Duodenal mucosa (tissue), 2 donors: ENCODE measurements at regions not wholly inside any gene's neighbourhood (a gene's known extent, or its start where the extent isn't known, plus 50 kb on each side); places are given as distances from the start of the nearest gene placed in this dataset.

Experiments
- H3K27ac ChIP-seq: one replicate; pipeline ENCODE4 v1.7.0; 2013; ENCODE audit warnings: low read depth, low read length
- H3K27me3 ChIP-seq, 2 donors: one replicate each; pipeline ENCODE4 v1.7.0; 2013; ENCODE audit warnings: low read length in 2 of 2, control low read depth in 1 of 2; ENCODE audit not compliant: insufficient read depth in 2 of 2, control insufficient read depth in 1 of 2
- H3K36me3 ChIP-seq, 2 donors: one replicate each; pipeline ENCODE4 v1.7.0; 2013; ENCODE audit warnings: low read length in 2 of 2, control low read depth in 1 of 2; ENCODE audit not compliant: insufficient read depth in 2 of 2, control insufficient read depth in 1 of 2
- H3K4me1 ChIP-seq, 2 donors: one replicate each; pipeline ENCODE4 v1.7.0; 2013; ENCODE audit warnings: low read length in 2 of 2, control low read depth in 1 of 2; ENCODE audit not compliant: insufficient read depth in 2 of 2, control insufficient read depth in 1 of 2
- H3K4me3 ChIP-seq, 2 donors: one replicate each; pipeline ENCODE4 v1.7.0; 2013; ENCODE audit warnings: low read length in 2 of 2, low read depth in 1 of 2
- H3K9ac ChIP-seq, 2 donors: one replicate each; pipeline ENCODE4 v1.7.0; 2013; ENCODE audit warnings: low read length in 2 of 2, low read depth in 1 of 2
- H3K9me3 ChIP-seq, 2 donors: one replicate each; pipeline ENCODE4 v1.7.0; 2013; ENCODE audit warnings: low read length in 2 of 2, control low read depth in 1 of 2; ENCODE audit not compliant: control insufficient read depth in 1 of 2

GRCh38 chr22:27231266-27231665 lies 570.3 kb downstream of the MN1 start:
- Histone ChIP-seq H3K9ac (no peak overlapping the region), H3K27ac (no peak overlapping the region), H3K4me1 (no peaks in the 10 kb centered on the region), H3K36me3 (no peaks in the 10 kb centered on the region), H3K9me3 (peaks cover 0 to 3% of the 10 kb centered on the region in 2 donors), H3K27me3 (peaks cover 0 to 6% of the 10 kb centered on the region in 2 donors), H3K4me3 (no peak overlapping the region)

GRCh38 chr22:27232077-27232476 lies 569.5 kb downstream of the MN1 start:
- Histone ChIP-seq H3K9me3 (peaks cover 0 to 3% of the 10 kb centered on the region in 2 donors), H3K4me3 (no peak overlapping the region), H3K9ac (no peak overlapping the region), H3K4me1 (no peaks in the 10 kb centered on the region), H3K36me3 (no peaks in the 10 kb centered on the region), H3K27ac (no peak overlapping the region), H3K27me3 (peaks cover 0 to 6% of the 10 kb centered on the region in 2 donors)

- no peaks in the 10 kb centered on the region for H3K36me3 ChIP-seq
- no peak overlapping the region for H3K9ac ChIP-seq
- H3K4me3 ChIP-seq = no peak overlapping the region
- no peak overlapping the region for H3K27ac ChIP-seq
- peaks cover 0 to 6% of the 10 kb centered on the region in 2 donors for H3K27me3 ChIP-seq
- H3K9me3 ChIP-seq = no peaks in the 10 kb centered on the region
- no peaks in the 10 kb centered on the region for H3K4me1 ChIP-seq
Observed at GRCh38 chr22:27237080-27237741, 564.3 kb downstream of the MN1 start.

GRCh38 chr22:27238935-27239510 lies 562.5 kb downstream of the MN1 start:
- H3K27me3 ChIP-seq = no peaks in the 10 kb centered on the region
- no peak overlapping the region for H3K27ac ChIP-seq
- H3K4me1 ChIP-seq = no peaks in the 10 kb centered on the region
- no peaks in the 10 kb centered on the region for H3K36me3 ChIP-seq
- H3K4me3 ChIP-seq = no peak overlapping the region
- H3K9ac ChIP-seq = no peak overlapping the region
- H3K9me3 ChIP-seq = no peaks in the 10 kb centered on the region

DNA sequence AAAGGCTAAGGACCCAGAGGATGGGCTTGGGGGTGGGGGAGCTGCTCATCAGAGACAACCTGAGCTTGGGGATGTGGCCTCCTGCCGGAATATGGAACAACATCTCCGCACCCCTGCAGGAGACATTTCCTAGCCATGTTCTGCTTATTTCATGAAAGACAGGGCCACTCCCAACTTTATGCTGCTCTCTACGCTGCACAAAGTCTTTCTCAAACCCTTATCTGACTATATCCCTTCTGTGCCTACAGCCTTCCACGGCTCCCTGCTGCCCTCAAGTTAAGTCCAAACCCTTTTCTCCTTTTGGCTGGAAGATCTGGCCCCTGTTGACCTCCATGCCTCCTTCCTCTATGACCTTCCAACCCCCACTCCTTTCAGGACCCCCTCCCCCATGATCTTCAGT lies 562.0 kb downstream of the MN1 start:
- H3K4me1 ChIP-seq = no peaks in the 10 kb centered on the region
- no peaks in the 10 kb centered on the region for H3K27me3 ChIP-seq
- no peak overlapping the region for H3K9ac ChIP-seq
- no peaks in the 10 kb centered on the region for H3K9me3 ChIP-seq
- no peak overlapping the region for H3K4me3 ChIP-seq
- no peak overlapping the region for H3K27ac ChIP-seq
- H3K36me3 ChIP-seq = no peaks in the 10 kb centered on the region

DNA sequence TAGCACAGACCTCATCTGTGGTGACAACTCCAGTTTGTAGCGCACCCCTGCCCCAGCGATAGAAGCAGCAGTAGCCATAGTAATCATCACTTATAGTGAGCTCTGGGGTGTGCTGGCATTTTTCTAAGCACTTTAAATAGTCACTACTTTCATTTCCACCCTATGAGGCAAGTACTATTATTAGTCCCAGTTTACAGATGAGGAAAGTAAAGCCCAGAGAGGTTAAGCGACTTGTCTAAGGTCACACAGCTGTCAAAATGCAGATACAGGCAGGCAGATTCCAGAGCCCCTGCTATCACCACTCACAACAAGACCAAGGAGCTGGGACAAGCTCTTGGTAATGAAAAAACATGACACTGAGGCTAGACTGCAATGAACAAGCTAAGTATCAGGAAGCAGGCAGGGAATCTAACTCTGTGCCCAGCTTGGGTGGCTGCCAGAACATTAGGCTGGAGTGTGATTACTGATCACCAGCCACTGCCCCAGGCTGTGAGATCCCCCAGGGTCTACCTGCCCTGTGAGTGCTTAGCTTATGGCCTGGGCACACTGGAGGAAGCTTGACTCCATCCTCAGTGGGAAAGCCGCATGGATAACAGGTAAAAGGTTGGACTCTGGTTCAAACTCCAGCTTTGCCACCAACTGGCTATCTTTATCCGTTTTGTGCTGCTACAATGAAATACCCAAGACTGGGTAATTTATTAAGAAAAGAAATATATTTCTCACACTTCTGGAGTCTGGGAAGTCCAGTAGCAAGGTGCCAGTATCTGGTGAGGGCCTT lies 561.1 kb downstream of the MN1 start:
- no peak overlapping the region for H3K9ac ChIP-seq
- H3K9me3 ChIP-seq = no peaks in the 10 kb centered on the region
- H3K27me3 ChIP-seq = no peaks in the 10 kb centered on the region
- no peaks in the 10 kb centered on the region for H3K4me1 ChIP-seq
- no peak overlapping the region for H3K4me3 ChIP-seq
- H3K36me3 ChIP-seq = no peaks in the 10 kb centered on the region
- no peak overlapping the region for H3K27ac ChIP-seq

DNA sequence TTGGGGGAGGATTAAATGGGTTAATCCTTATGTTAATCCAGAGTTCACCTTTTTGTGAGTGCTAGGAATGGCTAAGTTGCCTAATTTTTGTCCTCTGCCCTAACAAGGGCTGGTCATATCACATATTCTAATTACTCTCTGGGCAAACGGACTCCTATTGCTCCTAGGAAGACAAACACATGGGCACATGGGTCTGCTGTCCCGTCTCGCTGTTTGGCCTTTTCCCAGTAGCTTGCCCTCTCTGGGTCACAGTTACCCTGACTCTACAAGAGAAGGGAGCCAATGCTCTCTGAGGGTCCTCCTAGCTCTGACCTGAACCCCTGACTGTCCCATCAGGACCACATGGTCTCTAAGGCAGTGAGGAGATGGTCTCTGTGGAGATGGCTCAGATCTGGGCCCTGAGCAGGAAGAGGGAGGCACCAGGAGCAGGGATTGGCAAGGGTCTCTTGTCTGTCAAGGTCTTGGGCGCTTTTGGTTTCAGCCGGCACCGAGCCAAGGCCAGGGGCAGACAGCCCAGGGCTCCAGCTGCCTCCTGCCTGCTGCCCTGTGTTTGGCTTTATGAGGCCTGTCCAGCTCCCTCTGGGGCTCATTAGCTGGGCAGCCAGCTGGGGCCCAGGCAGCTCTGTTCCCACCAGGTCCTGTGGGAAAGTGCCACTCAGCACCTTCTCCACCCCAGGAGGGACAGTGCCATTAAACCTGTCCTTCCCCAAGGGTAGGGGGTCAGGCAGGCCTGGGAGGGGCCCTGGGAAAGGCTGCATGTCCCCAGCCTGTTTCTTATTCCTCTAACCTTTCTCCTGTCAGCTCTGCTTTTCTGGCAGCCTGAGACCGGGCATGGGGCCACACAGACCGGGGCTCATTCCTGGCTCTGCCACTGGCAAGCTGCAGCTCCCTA lies 559.9 kb downstream of the MN1 start:
- Histone ChIP-seq H3K4me1 (no peaks in the 10 kb centered on the region), H3K36me3 (no peaks in the 10 kb centered on the region), H3K4me3 (no peak overlapping the region), H3K9ac (no peak overlapping the region), H3K27ac (no peak overlapping the region), H3K27me3 (no peaks in the 10 kb centered on the region), H3K9me3 (no peaks in the 10 kb centered on the region)

- Histone ChIP-seq H3K27me3 (no peaks in the 10 kb centered on the region), H3K36me3 (no peaks in the 10 kb centered on the region), H3K9me3 (no peaks in the 10 kb centered on the region), H3K4me1 (no peaks in the 10 kb centered on the region), H3K27ac (no peak overlapping the region), H3K4me3 (no peak overlapping the region), H3K9ac (no peak overlapping the region)
Observed at GRCh38 chr22:27242474-27242873, 559.1 kb downstream of the MN1 start.

DNA sequence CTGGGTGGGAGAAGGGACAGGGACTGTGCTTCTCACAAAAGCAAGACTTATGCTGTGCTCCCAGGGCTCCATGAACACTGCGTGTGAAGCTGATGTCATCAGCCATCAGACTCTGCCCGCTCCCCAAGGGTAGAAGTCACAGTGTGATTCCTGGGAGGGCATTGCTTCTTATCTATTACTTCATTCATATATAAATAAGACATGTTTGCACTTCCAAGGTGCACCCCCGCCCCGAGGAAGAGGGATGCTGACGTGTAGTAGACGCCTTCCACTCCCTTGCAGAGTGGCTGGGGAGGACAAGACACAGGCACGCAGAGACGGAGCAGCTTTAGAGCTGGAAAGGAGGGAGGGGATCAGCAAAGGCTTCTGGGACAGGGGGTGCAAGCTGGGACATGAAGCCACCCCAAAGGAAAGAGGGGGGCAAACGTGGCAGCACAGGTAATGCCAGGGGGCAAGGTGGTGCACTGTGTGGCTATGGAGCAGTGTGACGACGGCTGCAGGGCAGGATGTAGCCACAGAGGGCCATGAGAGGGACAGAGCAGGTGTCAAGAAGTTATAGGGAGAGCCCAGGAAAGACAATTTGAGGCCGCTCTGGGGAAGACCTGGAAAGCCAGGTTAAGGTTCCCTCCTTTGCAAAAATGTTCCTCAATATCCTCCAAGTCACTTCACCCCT lies 558.5 kb downstream of the MN1 start:
- Histone ChIP-seq H3K27ac (no peak overlapping the region), H3K4me1 (no peaks in the 10 kb centered on the region), H3K9me3 (no peaks in the 10 kb centered on the region), H3K36me3 (no peaks in the 10 kb centered on the region), H3K4me3 (no peak overlapping the region), H3K27me3 (no peaks in the 10 kb centered on the region), H3K9ac (no peak overlapping the region)
